ENCODE measurements at regions not wholly inside any gene's neighbourhood (a gene's known extent, or its start where the extent isn't known, plus 50 kb on each side); places are given as distances from the start of the nearest gene placed in this dataset.
"Not testable (repeated sequence)": the region's sequence is repeated elsewhere in the genome, so short reads cannot be mapped to it uniquely, and the experiment has no call there.

- no peaks in the 10 kb centered on the region for H3K9me3 ChIP-seq
- peak overlapping the region in 1 of 2 donors; percentile 63 for H3K27ac ChIP-seq
- no peaks in the 10 kb centered on the region for H3K36me3 ChIP-seq
- no peaks in the 10 kb centered on the region for H3K4me1 ChIP-seq
- no peak for DNase-seq (ENCODE audit: low spot score in 2 of 2)
- intact Hi-C loops (cut with DNase I; ENCODE audit: low total_unique reads): no loop called here
- no peak for TF ChIP-seq POLR2AphosphoS5 (IDR thresholded peaks at IDR 0.05)
- no peak for TF ChIP-seq POLR2A (IDR thresholded peaks at IDR 0.05)
- TF ChIP-seq CTCF (IDR thresholded peaks at IDR 0.05): no peak
- H3K4me3 ChIP-seq: no peak overlapping the region
- no peaks in the 10 kb centered on the region for H3K27me3 ChIP-seq
Observed at GRCh38 chr1:215406927-215407326, 160.2 kb upstream of the KCTD3 start.

GRCh38 chr1:215407575-215407974 lies 159.5 kb upstream of the KCTD3 start:
- Histone ChIP-seq H3K9me3 (no peaks in the 10 kb centered on the region), H3K4me1 (no peaks in the 10 kb centered on the region), H3K27ac (peak overlapping the region in 1 of 2 donors; percentile 63), H3K4me3 (no peak overlapping the region), H3K36me3 (no peaks in the 10 kb centered on the region), H3K27me3 (no peaks in the 10 kb centered on the region)
- DNase-seq (ENCODE audit: low spot score in 2 of 2): no peak
- intact Hi-C loops (cut with DNase I; ENCODE audit: low total_unique reads): no loop called here
- TF ChIP-seq POLR2A (IDR thresholded peaks at IDR 0.05) (no peak), CTCF (IDR thresholded peaks at IDR 0.05) (no peak), POLR2AphosphoS5 (IDR thresholded peaks at IDR 0.05) (no peak)

- DNase-seq (ENCODE audit: low spot score in 2 of 2); H3K4me1 ChIP-seq; H3K27me3 ChIP-seq; H3K9me3 ChIP-seq; H3K36me3 ChIP-seq; H3K4me3 ChIP-seq; H3K27ac ChIP-seq; intact Hi-C loops (cut with DNase I; ENCODE audit: low total_unique reads): not testable (repeated sequence)
Observed at GRCh38 chr1:215409546-215409945, 157.6 kb upstream of the KCTD3 start.

GRCh38 chr1:215415521-215415920 lies 151.6 kb upstream of the KCTD3 start:
- H3K9me3 ChIP-seq; H3K27me3 ChIP-seq; H3K4me1 ChIP-seq; intact Hi-C loops (cut with DNase I; ENCODE audit: low total_unique reads); H3K36me3 ChIP-seq; H3K4me3 ChIP-seq; H3K27ac ChIP-seq; DNase-seq (ENCODE audit: low spot score in 2 of 2): not testable (repeated sequence)

- TF ChIP-seq POLR2A (IDR thresholded peaks at IDR 0.05) (no peak), POLR2AphosphoS5 (IDR thresholded peaks at IDR 0.05) (no peak), CTCF (IDR thresholded peaks at IDR 0.05) (no peak)
- Histone ChIP-seq H3K4me3 (no peak overlapping the region), H3K27ac (no peak overlapping the region), H3K27me3 (no peaks in the 10 kb centered on the region), H3K9me3 (no peaks in the 10 kb centered on the region), H3K4me1 (no peaks in the 10 kb centered on the region), H3K36me3 (no peaks in the 10 kb centered on the region)
- no peak for DNase-seq (ENCODE audit: low spot score in 2 of 2)
- intact Hi-C loops (cut with DNase I; ENCODE audit: low total_unique reads): no loop called here
Observed at GRCh38 chr1:215416497-215416896, 150.6 kb upstream of the KCTD3 start.

- no peaks in the 10 kb centered on the region for H3K27me3 ChIP-seq
- no peaks in the 10 kb centered on the region for H3K4me1 ChIP-seq
- no peak overlapping the region for H3K4me3 ChIP-seq
- TF ChIP-seq POLR2AphosphoS5 (IDR thresholded peaks at IDR 0.05) (no peak), POLR2A (IDR thresholded peaks at IDR 0.05) (no peak), CTCF (IDR thresholded peaks at IDR 0.05) (no peak)
- H3K9me3 ChIP-seq: no peaks in the 10 kb centered on the region
- H3K27ac ChIP-seq: no peak overlapping the region
- no peak for DNase-seq (ENCODE audit: low spot score in 2 of 2)
- intact Hi-C loops (cut with DNase I; ENCODE audit: low total_unique reads): no loop called here
- H3K36me3 ChIP-seq: no peaks in the 10 kb centered on the region
Observed at GRCh38 chr1:215417122-215417521, 150.0 kb upstream of the KCTD3 start.
